ENCODE measurements at regions not wholly inside any gene's neighbourhood (a gene's known extent, or its start where the extent isn't known, plus 50 kb on each side); places are given as distances from the start of the nearest gene placed in this dataset.

DNA sequence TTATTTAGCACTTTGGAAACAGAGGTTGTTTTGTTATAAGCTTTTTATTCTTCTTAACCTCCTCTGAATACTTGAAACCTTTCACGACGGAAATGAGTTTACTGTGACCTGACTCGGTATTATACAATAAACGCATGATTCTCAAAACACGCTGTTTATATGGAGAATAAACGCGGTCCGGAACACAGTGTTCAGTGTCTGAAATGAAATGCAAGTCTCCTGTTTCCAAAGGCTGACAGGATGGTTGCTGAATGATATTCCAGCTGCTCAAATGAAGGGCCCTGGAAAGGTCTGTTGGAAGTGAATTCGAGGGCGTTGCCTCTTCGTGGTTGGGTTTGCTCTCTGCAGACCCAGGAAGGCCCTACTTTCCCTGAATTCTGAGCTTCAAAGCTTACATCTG, 83.4 kb downstream of the RSPH3 start:
- TF ChIP-seq, protein P1, sequence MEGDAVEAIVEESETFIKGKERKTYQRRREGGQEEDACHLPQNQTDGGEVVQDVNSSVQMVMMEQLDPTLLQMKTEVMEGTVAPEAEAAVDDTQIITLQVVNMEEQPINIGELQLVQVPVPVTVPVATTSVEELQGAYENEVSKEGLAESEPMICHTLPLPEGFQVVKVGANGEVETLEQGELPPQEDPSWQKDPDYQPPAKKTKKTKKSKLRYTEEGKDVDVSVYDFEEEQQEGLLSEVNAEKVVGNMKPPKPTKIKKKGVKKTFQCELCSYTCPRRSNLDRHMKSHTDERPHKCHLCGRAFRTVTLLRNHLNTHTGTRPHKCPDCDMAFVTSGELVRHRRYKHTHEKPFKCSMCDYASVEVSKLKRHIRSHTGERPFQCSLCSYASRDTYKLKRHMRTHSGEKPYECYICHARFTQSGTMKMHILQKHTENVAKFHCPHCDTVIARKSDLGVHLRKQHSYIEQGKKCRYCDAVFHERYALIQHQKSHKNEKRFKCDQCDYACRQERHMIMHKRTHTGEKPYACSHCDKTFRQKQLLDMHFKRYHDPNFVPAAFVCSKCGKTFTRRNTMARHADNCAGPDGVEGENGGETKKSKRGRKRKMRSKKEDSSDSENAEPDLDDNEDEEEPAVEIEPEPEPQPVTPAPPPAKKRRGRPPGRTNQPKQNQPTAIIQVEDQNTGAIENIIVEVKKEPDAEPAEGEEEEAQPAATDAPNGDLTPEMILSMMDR (conservative IDR thresholded peaks at IDR 0.05 in 1 of 2, IDR thresholded peaks at IDR 0.05 in 1 of 2; ENCODE audit: low read depth in 1 of 2, low read length in 2 of 2): no peak
- no peak for TF ChIP-seq EZH2 (IDR thresholded peaks at IDR 0.05; ENCODE audit: low read length, missing control alignments)

All from fibroblast of lung (primary cell).